ENCODE measurements at regions not wholly inside any gene's neighbourhood (a gene's known extent, or its start where the extent isn't known, plus 50 kb on each side); places are given as distances from the start of the nearest gene placed in this dataset.

- no peak for DNase-seq
Measured at GRCh38 chr6:23394681-23395080, 731.3 kb upstream of the NRSN1 start.

- DNase-seq: no peak
Measured at GRCh38 chr6:23395381-23395780, 730.6 kb upstream of the NRSN1 start.

GRCh38 chr6:23396949-23397348 is 729.1 kb upstream of the NRSN1 start:
- no peak for DNase-seq

- DNase-seq: no peak
Measured at GRCh38 chr6:23403460-23403859, 722.6 kb upstream of the NRSN1 start.

- DNase-seq: no peak
Measured at GRCh38 chr6:23409531-23409930, 716.5 kb upstream of the NRSN1 start.

GRCh38 chr6:23410439-23410838 is 715.6 kb upstream of the NRSN1 start:
- no peak for DNase-seq

- DNase-seq: no peak
Measured at GRCh38 chr6:23412770-23413169, 713.2 kb upstream of the NRSN1 start.

- no peak for DNase-seq
Measured at GRCh38 chr6:23413327-23414050, 712.5 kb upstream of the NRSN1 start.

- DNase-seq: no peak
Measured at GRCh38 chr6:23414051-23414445, 712.0 kb upstream of the NRSN1 start.

GRCh38 chr6:23414922-23415321 is 711.1 kb upstream of the NRSN1 start:
- no peak for DNase-seq

GRCh38 chr6:23415819-23416427 is 710.1 kb upstream of the NRSN1 start:
- DNase-seq: no peak

GRCh38 chr6:23417133-23417532 is 708.9 kb upstream of the NRSN1 start:
- no peak for DNase-seq

GRCh38 chr6:23418095-23418494 is 707.9 kb upstream of the NRSN1 start:
- DNase-seq: no peak

- DNase-seq: no peak
Measured at GRCh38 chr6:23419046-23419445, 707.0 kb upstream of the NRSN1 start.

- no peak for DNase-seq
Measured at GRCh38 chr6:23420659-23421350, 705.2 kb upstream of the NRSN1 start.

- no peak for DNase-seq
Measured at GRCh38 chr6:23424584-23424983, 701.4 kb upstream of the NRSN1 start.

GRCh38 chr6:23435126-23435525 is 690.9 kb upstream of the NRSN1 start:
- no peak for DNase-seq

GRCh38 chr6:23435798-23436197 is 690.2 kb upstream of the NRSN1 start:
- no peak for DNase-seq

- no peak for DNase-seq
Measured at GRCh38 chr6:23441808-23442461, 684.1 kb upstream of the NRSN1 start.

GRCh38 chr6:23445157-23445710 is 680.8 kb upstream of the NRSN1 start:
- DNase-seq: no peak

GRCh38 chr6:23446469-23446967 is 679.5 kb upstream of the NRSN1 start:
- peak; percentile 28 for DNase-seq

GRCh38 chr6:23447731-23448130 is 678.3 kb upstream of the NRSN1 start:
- no peak for DNase-seq

GRCh38 chr6:23448281-23448680 is 677.7 kb upstream of the NRSN1 start:
- no peak for DNase-seq
